ENCODE measurements at regions not wholly inside any gene's neighbourhood (a gene's known extent, or its start where the extent isn't known, plus 50 kb on each side); places are given as distances from the start of the nearest gene placed in this dataset.
"Not testable (repeated sequence)": the region's sequence is repeated elsewhere in the genome, so short reads cannot be mapped to it uniquely, and the experiment has no call there.

GRCh38 chr3:145429546-145429945 lies 731.4 kb downstream of the PLOD2 start:
- TF ChIP-seq, protein P1, sequence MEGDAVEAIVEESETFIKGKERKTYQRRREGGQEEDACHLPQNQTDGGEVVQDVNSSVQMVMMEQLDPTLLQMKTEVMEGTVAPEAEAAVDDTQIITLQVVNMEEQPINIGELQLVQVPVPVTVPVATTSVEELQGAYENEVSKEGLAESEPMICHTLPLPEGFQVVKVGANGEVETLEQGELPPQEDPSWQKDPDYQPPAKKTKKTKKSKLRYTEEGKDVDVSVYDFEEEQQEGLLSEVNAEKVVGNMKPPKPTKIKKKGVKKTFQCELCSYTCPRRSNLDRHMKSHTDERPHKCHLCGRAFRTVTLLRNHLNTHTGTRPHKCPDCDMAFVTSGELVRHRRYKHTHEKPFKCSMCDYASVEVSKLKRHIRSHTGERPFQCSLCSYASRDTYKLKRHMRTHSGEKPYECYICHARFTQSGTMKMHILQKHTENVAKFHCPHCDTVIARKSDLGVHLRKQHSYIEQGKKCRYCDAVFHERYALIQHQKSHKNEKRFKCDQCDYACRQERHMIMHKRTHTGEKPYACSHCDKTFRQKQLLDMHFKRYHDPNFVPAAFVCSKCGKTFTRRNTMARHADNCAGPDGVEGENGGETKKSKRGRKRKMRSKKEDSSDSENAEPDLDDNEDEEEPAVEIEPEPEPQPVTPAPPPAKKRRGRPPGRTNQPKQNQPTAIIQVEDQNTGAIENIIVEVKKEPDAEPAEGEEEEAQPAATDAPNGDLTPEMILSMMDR (IDR thresholded peaks at IDR 0.05): no peak
- H3K4me3 ChIP-seq: no peak overlapping the region
- no peaks in the 10 kb centered on the region for H3K36me3 ChIP-seq (replicated peaks in 1 of 2; ENCODE audit: insufficient read depth in 1 of 2, low read depth in 2 of 2)
- H3K9me3 ChIP-seq: no peaks in the 10 kb centered on the region
- no peak overlapping the region for H3K27ac ChIP-seq
- H3K27me3 ChIP-seq: no peaks in the 10 kb centered on the region
- DNase-seq: no peak
- H3K4me1 ChIP-seq: no peaks in the 10 kb centered on the region
- WGBS, 2 donors: 29 to 37% methylated on average over 2 of the region's 2 CpGs
- intact Hi-C loops (cut with DNase I): no loop called here
- ATAC-seq: no peak

GRCh38 chr3:145448436-145448835 lies 712.5 kb downstream of the PLOD2 start:
- no peak overlapping the region for H3K4me3 ChIP-seq
- DNase-seq: no peak
- no peaks in the 10 kb centered on the region for H3K4me1 ChIP-seq
- H3K27ac ChIP-seq: no peak overlapping the region
- TF ChIP-seq, protein P1 (IDR thresholded peaks at IDR 0.05): no peak
- no peak for TF ChIP-seq POLR2A (IDR thresholded peaks at IDR 0.05)
- intact Hi-C loops (cut with DNase I): no loop called here
- H3K9me3 ChIP-seq: no peaks in the 10 kb centered on the region
- no peaks in the 10 kb centered on the region for H3K36me3 ChIP-seq (replicated peaks in 1 of 2; ENCODE audit: insufficient read depth in 1 of 2, low read depth in 2 of 2)
- H3K27me3 ChIP-seq: no peaks in the 10 kb centered on the region
- ATAC-seq: no peak
- 45 to 55% methylated on average over 3 of the region's 3 CpGs for WGBS, 2 donors

DNA sequence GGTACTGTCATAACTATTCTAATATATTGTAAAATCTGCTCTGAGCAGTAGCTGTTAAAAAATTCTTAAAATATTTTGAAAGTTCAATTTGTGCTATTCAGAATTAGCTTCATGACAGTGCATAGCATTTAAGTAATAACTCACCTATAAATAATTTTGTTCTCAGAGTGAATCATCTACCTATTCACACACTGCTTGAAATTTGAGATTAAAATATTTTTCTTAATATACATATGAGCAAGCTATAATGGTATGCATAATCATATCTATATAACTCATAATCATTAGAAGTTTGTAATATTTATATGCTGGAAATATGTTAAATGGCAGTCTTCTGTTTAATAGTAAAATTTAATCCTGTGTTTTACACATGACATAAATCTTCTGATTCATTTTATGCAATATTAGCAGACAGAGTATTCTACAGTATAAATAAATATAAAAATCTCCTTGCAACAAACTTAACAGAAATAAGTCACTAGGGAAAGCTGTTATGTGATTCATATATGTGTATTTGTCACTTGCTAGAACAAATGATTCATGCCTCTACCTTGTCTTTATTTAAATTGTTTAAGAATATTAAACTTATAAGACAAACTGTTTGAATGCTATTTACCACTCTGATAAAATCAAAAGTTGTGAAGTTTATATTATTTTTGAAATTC lies 710.8 kb downstream of the PLOD2 start:
- TF ChIP-seq, protein P1 (IDR thresholded peaks at IDR 0.05): no peak
- no peak for TF ChIP-seq POLR2A (IDR thresholded peaks at IDR 0.05)
- no peaks in the 10 kb centered on the region for H3K9me3 ChIP-seq
- DNase-seq: no peak
- no peak for ATAC-seq
- H3K4me3 ChIP-seq: no peak overlapping the region
- H3K27ac ChIP-seq: no peak overlapping the region
- no peaks in the 10 kb centered on the region for H3K27me3 ChIP-seq
- no peaks in the 10 kb centered on the region for H3K36me3 ChIP-seq (replicated peaks in 1 of 2; ENCODE audit: insufficient read depth in 1 of 2, low read depth in 2 of 2)
- no peaks in the 10 kb centered on the region for H3K4me1 ChIP-seq
- intact Hi-C loops (cut with DNase I): no loop called here

DNA sequence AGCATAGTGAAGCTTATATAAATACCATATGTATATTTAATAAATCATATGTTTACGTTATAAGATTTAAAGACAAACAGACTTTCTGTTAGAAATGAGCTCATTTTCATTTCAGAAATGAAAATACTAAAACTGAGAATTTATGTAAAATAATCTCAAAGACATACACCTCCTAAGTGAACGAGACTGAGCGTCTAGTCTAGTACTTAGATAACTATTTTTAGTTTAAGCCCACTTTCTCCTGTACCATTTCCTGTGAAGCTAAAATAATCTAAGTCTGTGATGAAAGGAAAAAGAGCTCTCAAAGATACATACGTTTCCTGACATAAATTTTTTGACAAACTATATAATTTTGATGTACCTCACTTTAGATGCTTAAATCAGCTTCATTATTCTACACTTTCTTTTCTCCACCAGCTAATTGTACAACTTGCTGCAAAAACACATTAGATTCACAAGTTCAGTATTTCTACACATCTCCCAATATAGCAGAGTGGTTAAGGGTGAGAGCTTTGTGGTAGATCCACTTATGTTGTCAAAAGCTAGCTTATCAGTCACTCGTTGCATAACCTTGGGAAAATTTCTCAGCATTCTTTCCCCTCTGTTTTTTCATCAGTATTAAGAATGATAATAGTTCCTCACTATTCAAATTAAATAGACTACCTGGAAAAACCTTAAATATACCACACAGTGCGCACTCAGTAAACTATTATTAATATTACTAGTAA lies 703.0 kb downstream of the PLOD2 start:
- WGBS, 2 donors: 59 to 60% methylated on average over 6 of the region's 6 CpGs

DNA sequence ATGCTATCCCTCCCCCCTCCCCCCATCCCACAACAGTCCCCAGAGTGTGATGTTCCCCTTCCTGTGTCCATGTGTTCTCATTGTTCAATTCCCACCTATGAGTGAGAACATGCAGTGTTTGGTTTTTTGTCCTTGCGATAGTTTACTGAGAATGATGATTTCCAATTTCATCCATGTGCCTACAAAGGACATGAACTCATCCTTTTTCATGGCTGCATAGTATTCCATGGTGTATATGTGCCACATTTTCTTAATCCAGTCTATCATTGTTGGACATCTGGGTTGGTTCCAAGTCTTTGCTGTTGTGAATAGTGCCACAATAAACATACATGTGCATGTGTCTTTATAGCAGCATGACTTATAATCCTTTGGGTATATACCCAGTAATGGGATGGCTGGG lies 701.3 kb downstream of the PLOD2 start:
- H3K4me3 ChIP-seq; H3K9me3 ChIP-seq; DNase-seq; H3K27ac ChIP-seq; intact Hi-C loops (cut with DNase I); H3K4me1 ChIP-seq; H3K27me3 ChIP-seq; ATAC-seq; H3K36me3 ChIP-seq (replicated peaks in 1 of 2; ENCODE audit: insufficient read depth in 1 of 2, low read depth in 2 of 2): not testable (repeated sequence)
- 100% methylated on average over 1 of the region's 1 CpG; no CpG with 5 or more reads in 1 of the 2 donors for WGBS, 2 donors

More for the DNA sequence above, 703.0 kb downstream of the PLOD2 start:
- Histone ChIP-seq H3K36me3 (replicated peaks in 1 of 2; ENCODE audit: insufficient read depth in 1 of 2, low read depth in 2 of 2) (no peaks in the 10 kb centered on the region), H3K27me3 (no peaks in the 10 kb centered on the region), H3K27ac (no peak overlapping the region), H3K9me3 (no peaks in the 10 kb centered on the region), H3K4me1 (no peaks in the 10 kb centered on the region), H3K4me3 (no peak overlapping the region)
- DNase-seq (no peak), ATAC-seq (no peak)
- intact Hi-C loops (cut with DNase I): no loop called here
- TF ChIP-seq POLR2A (IDR thresholded peaks at IDR 0.05): no peak
- TF ChIP-seq, protein P1 (IDR thresholded peaks at IDR 0.05): no peak

Measured in body of pancreas (tissue), 4 donors.